Activated naive CD4-positive, alpha-beta T cell treated with anti-CD3 and anti-CD28 coated beads, Interleukin-2, amount 10 ng/mL, durations not matched to agents 7 days and 5 days (primary cell): ENCODE measurements at regions not wholly inside any gene's neighbourhood (a gene's known extent, or its start where the extent isn't known, plus 50 kb on each side); places are given as distances from the start of the nearest gene placed in this dataset.

Source experiments
- CTCF ChIA-PET: fragments of 350-600 bp; sonication (Branson Sonifier 250); formaldehyde crosslinking; loops from one replicate; lab custom pipeline; 2021; ENCODE audit warnings: antibody characterized with exemption; lab: Charles Lee
- DNase-seq: peaks from one replicate; pipeline ENCODE4 v3.0.0-alpha.2; 2020
- H3K27ac Mint-ChIP-seq: one replicate; pipeline ENCODE4 v1.8.0; 2021; ENCODE audit warnings: mild to moderate bottlenecking, moderate library complexity, mixed read lengths
- H3K27me3 Mint-ChIP-seq: one replicate; pipeline ENCODE4 v1.8.0; 2021; ENCODE audit warnings: mild to moderate bottlenecking, mixed read lengths
- H3K36me3 Mint-ChIP-seq: one replicate; pipeline ENCODE4 v1.8.0; 2021; ENCODE audit warnings: mixed read lengths
- H3K4me1 Mint-ChIP-seq: one replicate; pipeline ENCODE4 v1.8.0; 2021; ENCODE audit warnings: mixed read lengths
- H3K4me3 Mint-ChIP-seq: one replicate; pipeline ENCODE4 v1.8.0; 2021; ENCODE audit warnings: mild to moderate bottlenecking, moderate library complexity, mixed read lengths
- H3K9me3 Mint-ChIP-seq: one replicate; pipeline ENCODE4 v1.8.0; 2021; ENCODE audit warnings: mixed read lengths

DNA sequence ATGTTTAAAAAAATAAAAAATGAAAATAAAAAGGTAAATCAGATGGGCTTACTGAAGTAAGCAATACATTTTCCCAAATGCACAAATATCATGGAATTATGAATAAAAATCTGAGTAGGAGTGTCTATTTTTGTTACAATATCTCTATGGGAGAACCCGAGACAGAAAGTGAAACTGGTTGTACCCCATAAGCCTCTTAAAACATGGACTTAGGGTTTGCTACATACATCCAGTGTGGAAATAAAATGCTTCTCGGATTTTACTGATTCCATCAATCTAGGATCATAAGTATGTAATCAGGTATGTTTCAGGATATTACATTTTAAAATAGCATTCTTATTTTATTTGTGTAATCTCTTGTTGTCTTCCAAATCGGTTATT is 177.8 kb upstream of the CDIN1 start:
- CTCF ChIA-PET: no interaction called here
- no peak overlapping the region for H3K4me3 Mint-ChIP-seq
- DNase-seq: no peak
- H3K9me3 Mint-ChIP-seq: peaks cover 3% of the 10 kb centered on the region
- H3K36me3 Mint-ChIP-seq: no peaks in the 10 kb centered on the region
- no peaks in the 10 kb centered on the region for H3K27me3 Mint-ChIP-seq
- no peak overlapping the region for H3K27ac Mint-ChIP-seq
- H3K4me1 Mint-ChIP-seq: no peaks in the 10 kb centered on the region

- Mint-ChIP-seq H3K4me1 (no peaks in the 10 kb centered on the region), H3K4me3 (no peak overlapping the region)
- CTCF ChIA-PET: no interaction called here
These were observed 176.1 kb upstream of the CDIN1 start for GRCh38 chr15:36403351-36403750.

GRCh38 chr15:36406366-36406765 is 173.1 kb upstream of the CDIN1 start:
- no peak overlapping the region for H3K4me3 Mint-ChIP-seq
- H3K36me3 Mint-ChIP-seq: no peaks in the 10 kb centered on the region
- DNase-seq: no peak
- H3K27me3 Mint-ChIP-seq: no peaks in the 10 kb centered on the region
- CTCF ChIA-PET: no interaction called here
- H3K4me1 Mint-ChIP-seq: no peaks in the 10 kb centered on the region
- H3K27ac Mint-ChIP-seq: no peak overlapping the region
- no peaks in the 10 kb centered on the region for H3K9me3 Mint-ChIP-seq

More at GRCh38 chr15:36403351-36403750, 176.1 kb upstream of the CDIN1 start:
- Mint-ChIP-seq H3K36me3 (no peaks in the 10 kb centered on the region), H3K9me3 (peaks cover 3% of the 10 kb centered on the region), H3K27me3 (no peaks in the 10 kb centered on the region), H3K27ac (no peak overlapping the region)
- no peak for DNase-seq

DNA sequence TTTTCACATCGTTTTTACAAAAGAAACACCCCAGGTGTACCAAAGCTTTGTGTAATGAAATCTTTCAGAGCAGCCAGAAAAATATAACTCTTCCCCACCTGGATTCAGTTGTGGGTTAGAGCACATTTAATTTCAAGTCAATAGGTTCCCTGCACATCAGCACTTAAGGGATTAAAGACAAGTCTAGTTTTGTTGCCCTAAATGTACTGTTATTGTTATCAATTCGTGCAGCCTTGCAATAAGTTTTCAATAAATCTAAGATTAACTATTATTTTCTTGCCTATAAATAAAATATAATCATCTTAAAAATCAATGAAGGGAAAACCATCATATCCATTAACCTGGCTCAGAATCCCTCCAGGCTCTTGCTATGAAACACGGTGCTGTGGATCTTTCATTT is 172.5 kb upstream of the CDIN1 start:
- Mint-ChIP-seq H3K36me3 (no peaks in the 10 kb centered on the region), H3K4me3 (no peak overlapping the region), H3K4me1 (no peaks in the 10 kb centered on the region), H3K27ac (no peak overlapping the region), H3K27me3 (no peaks in the 10 kb centered on the region), H3K9me3 (no peaks in the 10 kb centered on the region)
- DNase-seq: no peak
- CTCF ChIA-PET: no interaction called here

- Mint-ChIP-seq H3K4me3 (no peak overlapping the region), H3K9me3 (no peaks in the 10 kb centered on the region), H3K4me1 (no peaks in the 10 kb centered on the region), H3K27ac (no peak overlapping the region), H3K27me3 (no peaks in the 10 kb centered on the region), H3K36me3 (no peaks in the 10 kb centered on the region)
- CTCF ChIA-PET: no interaction called here
- DNase-seq: no peak
These were observed 171.8 kb upstream of the CDIN1 start for GRCh38 chr15:36407647-36408046.

DNA sequence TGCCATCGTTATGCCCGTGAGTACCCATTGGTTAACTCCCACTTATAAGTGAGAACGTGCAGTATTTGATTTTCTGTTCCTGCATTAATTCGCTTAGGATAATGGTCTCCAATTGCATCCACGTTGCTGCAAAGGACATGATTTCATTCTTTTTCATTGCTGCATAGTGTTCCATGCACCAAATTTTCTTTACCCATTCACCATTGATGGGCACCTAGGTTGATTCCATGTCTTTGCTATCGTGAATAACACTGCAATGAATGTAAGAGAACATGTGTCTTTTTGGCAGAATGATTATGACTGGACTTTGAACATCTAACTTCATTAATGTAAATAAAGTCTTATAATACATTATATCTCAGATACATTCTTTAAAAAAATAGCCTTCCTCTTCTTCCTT is 169.6 kb upstream of the CDIN1 start:
- no peak overlapping the region for H3K4me3 Mint-ChIP-seq
- H3K9me3 Mint-ChIP-seq: no peaks in the 10 kb centered on the region
- DNase-seq: no peak
- H3K4me1 Mint-ChIP-seq: no peaks in the 10 kb centered on the region
- H3K27ac Mint-ChIP-seq: no peak overlapping the region
- no peaks in the 10 kb centered on the region for H3K36me3 Mint-ChIP-seq
- H3K27me3 Mint-ChIP-seq: no peaks in the 10 kb centered on the region
- CTCF ChIA-PET: no interaction called here

DNA sequence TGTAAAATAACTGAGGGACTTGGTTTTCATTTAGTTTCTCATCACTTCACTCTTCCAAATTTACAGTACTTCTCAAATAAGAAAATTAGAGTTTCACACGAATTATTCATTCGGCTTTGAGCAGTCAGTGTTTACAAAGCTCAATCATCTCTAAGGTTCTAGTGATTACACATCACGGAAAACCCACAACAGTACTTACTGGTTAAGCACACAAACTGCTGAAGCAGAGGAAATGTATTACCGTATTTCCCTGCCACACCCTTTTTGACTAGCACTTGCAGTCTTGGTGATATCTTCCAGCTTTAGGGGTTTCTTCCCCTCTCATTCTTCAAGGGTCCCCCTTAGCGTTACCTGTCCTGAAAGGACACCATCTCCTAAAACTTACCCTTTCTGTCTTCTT is 164.8 kb upstream of the CDIN1 start:
- CTCF ChIA-PET: no interaction called here
- H3K36me3 Mint-ChIP-seq: no peaks in the 10 kb centered on the region
- H3K27me3 Mint-ChIP-seq: no peaks in the 10 kb centered on the region
- DNase-seq: no peak
- no peak overlapping the region for H3K4me3 Mint-ChIP-seq
- no peak overlapping the region for H3K27ac Mint-ChIP-seq
- no peaks in the 10 kb centered on the region for H3K9me3 Mint-ChIP-seq
- H3K4me1 Mint-ChIP-seq: no peaks in the 10 kb centered on the region

GRCh38 chr15:36415643-36416042 is 163.8 kb upstream of the CDIN1 start:
- CTCF ChIA-PET: no interaction called here
- Mint-ChIP-seq H3K27me3 (no peaks in the 10 kb centered on the region), H3K27ac (no peak overlapping the region), H3K4me1 (no peaks in the 10 kb centered on the region), H3K4me3 (no peak overlapping the region), H3K36me3 (no peaks in the 10 kb centered on the region), H3K9me3 (no peaks in the 10 kb centered on the region)
- DNase-seq: no peak

- no peaks in the 10 kb centered on the region for H3K27me3 Mint-ChIP-seq
- CTCF ChIA-PET: no interaction called here
- H3K9me3 Mint-ChIP-seq: no peaks in the 10 kb centered on the region
- no peaks in the 10 kb centered on the region for H3K36me3 Mint-ChIP-seq
- no peak overlapping the region for H3K4me3 Mint-ChIP-seq
- no peak for DNase-seq
- H3K27ac Mint-ChIP-seq: no peak overlapping the region
- no peaks in the 10 kb centered on the region for H3K4me1 Mint-ChIP-seq
These were observed 156.8 kb upstream of the CDIN1 start for GRCh38 chr15:36422631-36423030.

DNA sequence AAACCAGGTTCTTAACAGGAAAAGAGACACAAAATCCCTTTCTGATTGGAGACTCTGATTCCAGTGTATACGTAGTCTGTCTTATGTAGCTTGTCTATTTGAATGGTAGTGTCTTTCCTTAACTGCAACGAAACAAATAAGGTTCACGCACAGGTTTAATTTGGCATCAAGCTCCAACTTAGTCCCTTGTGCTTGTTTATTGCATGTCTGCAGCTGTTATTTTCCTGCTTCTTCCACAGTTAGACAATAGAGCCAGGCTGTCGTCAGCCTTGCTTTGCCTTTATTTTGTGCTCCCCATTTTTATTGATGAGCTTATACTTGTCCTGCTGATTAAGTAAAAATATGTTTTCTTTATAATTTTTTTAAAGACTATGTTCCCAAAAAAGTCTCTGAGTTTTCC is 152.7 kb upstream of the CDIN1 start:
- Mint-ChIP-seq H3K4me3 (no peak overlapping the region), H3K4me1 (no peaks in the 10 kb centered on the region), H3K27me3 (no peaks in the 10 kb centered on the region), H3K27ac (no peak overlapping the region), H3K9me3 (no peaks in the 10 kb centered on the region), H3K36me3 (no peaks in the 10 kb centered on the region)
- DNase-seq: no peak
- CTCF ChIA-PET: no interaction called here

- CTCF ChIA-PET: no interaction called here
- H3K36me3 Mint-ChIP-seq: no peaks in the 10 kb centered on the region
- H3K27ac Mint-ChIP-seq: no peak overlapping the region
- H3K27me3 Mint-ChIP-seq: no peaks in the 10 kb centered on the region
- no peaks in the 10 kb centered on the region for H3K4me1 Mint-ChIP-seq
- DNase-seq: no peak
- H3K9me3 Mint-ChIP-seq: no peaks in the 10 kb centered on the region
- no peak overlapping the region for H3K4me3 Mint-ChIP-seq
These were observed 151.2 kb upstream of the CDIN1 start for GRCh38 chr15:36428102-36428845.

GRCh38 chr15:36429707-36430106 is 149.7 kb upstream of the CDIN1 start:
- H3K27ac Mint-ChIP-seq: no peak overlapping the region
- DNase-seq: no peak
- H3K9me3 Mint-ChIP-seq: no peaks in the 10 kb centered on the region

DNA sequence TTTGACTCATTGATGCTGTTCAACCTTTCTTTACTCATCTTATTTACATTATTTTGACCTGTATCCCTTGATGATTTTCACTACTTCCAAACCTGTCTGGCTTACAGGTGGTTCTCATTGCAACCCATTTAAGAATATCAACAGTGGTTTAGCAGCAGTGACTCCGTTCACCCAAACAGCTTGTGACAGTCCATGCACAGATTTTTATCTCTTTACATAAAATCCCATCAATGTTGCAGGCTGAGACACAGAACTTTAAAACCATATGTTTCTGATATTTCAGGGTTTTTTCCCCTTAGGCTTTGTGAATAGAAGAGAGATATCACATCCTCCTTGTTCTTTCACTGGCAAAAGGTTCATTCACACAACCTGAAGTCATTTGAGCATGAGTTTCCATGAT is 149.1 kb upstream of the CDIN1 start:
- H3K27ac Mint-ChIP-seq: no peak overlapping the region
- H3K36me3 Mint-ChIP-seq: no peaks in the 10 kb centered on the region
- no peak overlapping the region for H3K4me3 Mint-ChIP-seq
- no peaks in the 10 kb centered on the region for H3K9me3 Mint-ChIP-seq
- H3K27me3 Mint-ChIP-seq: no peaks in the 10 kb centered on the region
- H3K4me1 Mint-ChIP-seq: no peaks in the 10 kb centered on the region
- CTCF ChIA-PET: no interaction called here
- DNase-seq: no peak

More at GRCh38 chr15:36429707-36430106, 149.7 kb upstream of the CDIN1 start:
- CTCF ChIA-PET: no interaction called here
- no peak overlapping the region for H3K4me3 Mint-ChIP-seq
- no peaks in the 10 kb centered on the region for H3K36me3 Mint-ChIP-seq
- no peaks in the 10 kb centered on the region for H3K27me3 Mint-ChIP-seq
- H3K4me1 Mint-ChIP-seq: no peaks in the 10 kb centered on the region

DNA sequence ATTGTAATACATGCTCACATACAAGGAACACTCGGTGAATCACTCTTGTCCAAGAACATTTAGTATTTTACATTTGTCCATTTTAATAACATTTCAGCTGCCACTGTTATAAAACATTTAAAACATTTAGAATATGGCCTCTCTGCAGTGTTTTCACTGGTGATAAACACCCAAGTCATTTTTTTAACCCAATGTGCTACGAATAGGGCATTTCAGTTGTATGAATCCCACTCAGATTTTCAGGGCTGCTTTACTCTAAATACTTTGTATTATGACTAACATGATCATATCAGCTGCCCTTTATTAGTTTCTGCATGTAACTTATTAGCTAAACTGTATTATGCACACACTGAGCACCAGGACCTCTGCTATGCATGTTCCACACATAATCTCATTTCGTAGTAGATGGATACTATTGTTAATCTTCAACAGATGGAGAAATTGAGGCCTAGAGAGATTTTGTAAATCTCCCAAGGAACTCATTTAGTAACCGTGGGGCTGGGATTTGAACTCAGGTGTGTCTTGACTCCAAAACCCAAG is 148.6 kb upstream of the CDIN1 start:
- CTCF ChIA-PET: no interaction called here
- no peak for DNase-seq
- Mint-ChIP-seq H3K27ac (no peak overlapping the region), H3K36me3 (no peaks in the 10 kb centered on the region), H3K9me3 (no peaks in the 10 kb centered on the region), H3K4me1 (no peaks in the 10 kb centered on the region), H3K27me3 (no peaks in the 10 kb centered on the region), H3K4me3 (no peak overlapping the region)

GRCh38 chr15:36432161-36432560 is 147.3 kb upstream of the CDIN1 start:
- no peaks in the 10 kb centered on the region for H3K9me3 Mint-ChIP-seq
- H3K4me3 Mint-ChIP-seq: no peak overlapping the region
- no peak for DNase-seq
- CTCF ChIA-PET: no interaction called here
- H3K4me1 Mint-ChIP-seq: no peaks in the 10 kb centered on the region
- H3K27me3 Mint-ChIP-seq: no peaks in the 10 kb centered on the region
- no peaks in the 10 kb centered on the region for H3K36me3 Mint-ChIP-seq
- no peak overlapping the region for H3K27ac Mint-ChIP-seq
